Daoy (cell line): ENCODE measurements at regions not wholly inside any gene's neighbourhood (a gene's known extent, or its start where the extent isn't known, plus 50 kb on each side); places are given as distances from the start of the nearest gene placed in this dataset.
"Not testable (repeated sequence)": the region's sequence is repeated elsewhere in the genome, so short reads cannot be mapped to it uniquely, and the experiment has no call there.

Experiments used
- DNase-seq: peaks from one replicate; pipeline ENCODE4 v3.0.0-alpha.2; 2015; ENCODE audit warnings: low read depth

DNA sequence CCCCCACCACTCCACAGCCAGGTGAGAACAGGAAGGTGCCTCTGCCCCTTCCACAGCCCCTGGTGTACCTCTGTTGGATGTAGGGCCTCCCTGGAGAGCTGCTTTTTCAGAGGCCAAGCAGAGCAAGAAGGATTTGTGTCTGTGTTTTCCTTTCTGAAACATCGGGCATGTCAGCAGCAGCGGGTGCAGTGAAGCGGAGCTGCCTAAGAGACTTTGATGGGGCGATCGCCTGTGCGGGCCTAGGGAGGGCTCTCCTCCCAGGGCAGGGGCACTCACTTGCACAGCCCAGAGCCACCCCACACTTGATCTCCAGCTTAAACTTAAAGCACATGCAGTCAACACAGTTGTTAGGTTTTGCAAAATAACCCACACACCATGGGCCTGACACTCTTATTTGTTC, 324.7 kb downstream of the ACTR3B start:
- no peak for DNase-seq

GRCh38 chr7:153087498-153087897, 327.9 kb downstream of the ACTR3B start:
- peak; percentile 33 for DNase-seq

DNA sequence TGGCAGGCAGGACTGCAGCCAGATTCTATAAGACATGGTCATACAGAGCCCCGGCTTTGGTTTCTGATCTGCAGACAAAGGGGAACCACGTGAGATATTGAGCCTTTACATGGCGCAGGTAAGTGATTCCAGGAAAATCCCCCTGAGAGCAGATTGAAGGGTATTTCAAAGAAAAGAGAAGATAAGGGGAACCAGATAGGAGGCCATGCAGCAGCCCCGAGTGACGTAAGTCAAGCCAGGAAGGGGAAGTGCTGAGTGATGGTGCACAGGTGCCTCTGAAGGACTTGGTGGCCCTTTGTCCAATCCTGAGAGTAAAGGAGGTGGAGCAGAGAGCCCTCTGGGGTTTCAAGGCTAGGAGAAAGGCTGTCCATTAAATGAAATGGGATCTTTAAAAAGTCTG, 329.0 kb downstream of the ACTR3B start:
- no peak for DNase-seq

GRCh38 chr7:153090209-153090608, 330.7 kb downstream of the ACTR3B start:
- DNase-seq = no peak

GRCh38 chr7:153090764-153091163, 331.2 kb downstream of the ACTR3B start:
- DNase-seq = no peak

DNA sequence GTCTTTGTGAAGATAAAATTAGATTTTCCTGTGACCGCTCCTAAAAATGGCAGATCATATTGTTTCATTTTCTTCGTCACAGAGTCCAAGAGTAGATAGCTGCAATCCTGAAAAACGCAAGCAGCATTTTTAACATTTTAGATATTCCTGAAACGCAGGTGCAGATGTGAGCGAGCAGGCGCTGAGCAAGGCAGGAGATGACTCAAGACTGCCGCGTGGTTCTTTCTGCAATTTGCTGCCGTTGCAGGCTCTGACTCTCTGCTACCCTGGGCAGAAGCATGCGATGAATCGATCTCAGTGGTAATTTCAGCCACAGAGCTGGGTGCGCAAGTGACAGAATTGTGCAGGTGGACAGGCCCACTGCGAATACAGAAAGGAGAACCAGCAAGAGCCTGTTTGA, 331.9 kb downstream of the ACTR3B start:
- peak; percentile 34 for DNase-seq

GRCh38 chr7:153097511-153098201, 338.1 kb downstream of the ACTR3B start:
- no peak for DNase-seq

- DNase-seq = no peak
Measured at GRCh38 chr7:153099235-153099634, 339.7 kb downstream of the ACTR3B start.

DNA sequence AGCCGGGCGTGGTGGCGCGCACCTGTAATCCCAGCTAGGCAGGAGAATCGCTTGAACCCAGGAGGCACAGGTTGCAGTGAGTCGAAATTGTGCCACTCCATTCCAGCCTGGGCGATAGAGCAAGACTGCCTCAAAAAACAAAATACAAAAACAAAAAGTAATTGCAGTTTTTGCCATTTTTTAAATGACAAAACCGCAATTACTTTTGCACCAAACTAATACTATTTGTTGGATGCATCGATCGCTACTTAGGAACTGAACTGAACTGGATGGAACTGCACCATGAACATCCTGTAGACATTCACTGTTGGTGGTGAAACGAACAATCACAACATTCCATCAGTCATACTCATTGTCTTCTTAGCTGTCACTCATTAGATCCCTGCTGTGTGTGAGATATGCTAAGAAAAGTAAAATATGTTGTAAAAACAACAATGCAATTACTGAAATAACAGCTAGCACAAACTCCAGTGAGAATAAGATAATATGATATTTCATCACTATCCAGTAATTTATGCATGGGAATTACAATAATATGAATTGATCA, 341.2 kb downstream of the ACTR3B start:
- DNase-seq = no peak

DNA sequence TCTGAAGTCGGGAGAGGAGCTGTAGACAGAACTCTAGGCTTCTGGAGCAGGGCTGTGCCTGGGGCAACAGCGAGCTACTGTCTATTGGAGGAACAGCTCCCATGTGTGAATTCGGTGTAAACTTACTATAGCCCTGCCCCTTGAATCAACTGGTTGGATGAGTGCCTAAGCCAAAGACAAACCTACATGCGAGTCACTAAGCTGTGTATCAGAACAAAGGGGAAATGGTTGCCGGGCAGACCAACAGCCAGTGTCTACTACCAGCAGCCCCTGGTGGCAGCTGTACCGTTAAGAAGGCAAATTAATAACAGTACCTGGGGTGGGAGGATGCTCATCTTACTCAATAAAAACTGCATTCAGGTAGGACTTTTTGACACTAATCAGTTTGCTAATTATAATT, 343.6 kb downstream of the ACTR3B start:
- DNase-seq = no peak

DNA sequence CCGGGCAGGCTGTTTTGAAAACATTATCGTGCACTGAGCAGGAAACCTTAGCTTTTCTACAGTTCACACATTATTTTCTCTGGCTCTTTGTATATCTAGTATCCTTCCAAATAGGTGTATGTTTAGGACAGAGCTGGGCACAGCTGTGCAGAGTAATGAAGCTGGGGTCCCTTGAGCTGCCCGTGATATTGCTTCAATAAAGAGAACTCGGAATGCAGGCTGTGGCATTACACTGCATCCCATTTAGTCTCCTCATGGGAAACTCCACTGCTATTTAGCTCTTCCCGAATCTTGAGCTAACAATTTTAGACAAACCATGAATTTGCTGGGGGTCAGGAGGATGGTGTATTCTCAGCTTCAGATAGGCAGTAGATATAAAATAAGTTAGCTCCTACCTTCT, 348.3 kb downstream of the ACTR3B start:
- no peak for DNase-seq

- DNase-seq = no peak
Measured at GRCh38 chr7:153109566-153109965, 350.0 kb downstream of the ACTR3B start.

DNA sequence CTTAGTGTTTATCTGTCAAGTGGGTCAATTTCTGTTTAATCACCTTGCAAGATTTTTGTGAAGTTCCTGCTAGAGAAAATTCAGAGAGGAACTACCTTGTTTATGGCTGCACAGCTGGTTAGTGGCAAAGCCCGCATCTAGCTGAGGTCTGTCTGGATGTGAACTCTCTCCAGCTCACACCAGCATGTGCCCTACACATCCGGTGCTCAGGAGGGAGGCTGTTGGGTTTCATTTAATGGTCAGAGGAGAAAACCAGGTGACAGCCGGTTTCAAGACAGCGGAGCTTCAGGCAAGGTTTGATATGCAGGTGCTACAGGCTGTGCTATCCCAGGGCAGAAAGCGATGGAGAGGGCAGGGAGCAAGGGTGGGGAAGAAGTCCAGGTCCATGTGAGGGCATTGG, 351.1 kb downstream of the ACTR3B start:
- no peak for DNase-seq

GRCh38 chr7:153122255-153122654, 362.7 kb downstream of the ACTR3B start:
- not testable (repeated sequence) for DNase-seq

DNA sequence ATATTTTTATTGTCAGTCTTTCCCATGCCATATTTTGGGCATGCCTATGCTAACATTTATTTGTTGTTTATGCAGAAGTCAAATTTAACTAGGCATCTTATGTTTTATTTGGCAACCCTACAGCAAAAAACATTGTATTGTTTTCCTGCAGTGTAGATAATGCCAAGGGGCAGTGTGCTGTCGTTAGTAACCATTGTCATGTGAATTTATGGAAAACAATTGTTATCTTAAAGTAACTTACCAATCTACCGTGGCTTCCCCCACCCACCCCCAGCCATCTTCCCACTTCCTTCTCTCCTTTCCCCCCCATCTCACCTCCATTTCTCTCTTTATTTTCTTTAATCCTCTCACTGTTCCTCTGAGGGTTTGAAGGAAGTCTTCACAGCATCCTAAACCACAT, 370.5 kb downstream of the ACTR3B start:
- no peak for DNase-seq

GRCh38 chr7:153151766-153152165, 392.2 kb downstream of the ACTR3B start:
- DNase-seq = no peak

GRCh38 chr7:153152801-153153422, 393.4 kb downstream of the ACTR3B start:
- DNase-seq = no peak

DNA sequence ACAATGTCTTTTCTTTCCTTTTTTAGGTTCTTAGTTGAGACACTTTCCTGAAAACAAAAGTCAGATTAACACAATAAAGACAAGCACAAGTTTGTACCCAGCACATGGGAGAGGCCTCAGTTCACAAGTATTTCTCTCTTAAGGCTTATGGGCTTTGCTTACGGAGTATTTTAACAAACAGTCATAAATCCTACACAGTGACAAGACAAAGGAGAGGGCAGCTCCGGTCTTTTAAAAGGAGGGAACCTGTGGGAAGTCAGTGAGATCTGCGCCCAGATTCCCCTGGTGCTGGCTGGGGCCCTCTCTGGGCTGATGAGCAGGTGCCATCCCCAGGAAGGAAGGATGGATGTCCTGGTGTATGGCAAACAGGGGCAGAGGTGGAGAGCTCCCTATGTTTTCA, 398.6 kb downstream of the ACTR3B start:
- no peak for DNase-seq

GRCh38 chr7:153170287-153170686, 410.7 kb downstream of the ACTR3B start:
- DNase-seq = no peak

DNA sequence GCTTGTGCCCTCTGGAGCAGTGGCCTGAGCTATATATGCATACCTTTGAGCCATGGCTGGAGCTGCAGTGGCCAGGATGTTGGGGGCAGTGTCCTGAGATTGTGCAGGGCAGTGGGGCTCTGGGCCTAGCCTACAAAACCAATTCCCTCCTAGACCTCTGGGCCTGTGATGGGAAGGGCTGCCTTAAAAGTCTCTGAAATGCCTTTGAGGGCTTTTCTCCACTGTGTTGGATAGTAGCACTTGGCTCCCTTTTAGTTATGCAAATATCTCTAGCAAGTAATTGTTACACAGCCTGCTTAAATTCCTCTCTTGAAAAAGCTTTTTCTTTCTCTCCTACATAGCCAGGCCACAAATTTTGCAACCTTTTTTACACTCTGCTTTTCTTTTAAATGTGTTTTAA, 426.4 kb downstream of the ACTR3B start:
- no peak for DNase-seq

DNA sequence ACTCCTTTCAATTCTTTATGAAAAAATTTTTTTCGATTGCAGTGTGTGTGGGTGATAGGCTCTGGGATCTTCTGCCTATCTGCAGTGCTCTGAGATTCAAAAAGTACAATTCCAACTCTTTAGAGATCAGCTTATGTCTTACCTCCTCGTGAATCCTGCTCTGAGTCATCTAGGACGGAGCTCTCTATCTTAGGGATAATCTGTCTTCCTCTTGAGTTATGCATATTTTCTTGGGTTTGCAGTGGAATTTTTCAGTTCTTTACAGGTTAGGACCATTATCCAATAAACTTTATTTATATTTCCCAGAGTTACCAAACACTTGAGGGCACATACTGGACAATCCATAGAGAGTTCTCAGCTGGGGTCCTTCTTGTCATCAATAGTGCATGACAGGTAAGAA, 428.6 kb downstream of the ACTR3B start:
- DNase-seq = no peak

GRCh38 chr7:153188630-153189029, 429.1 kb downstream of the ACTR3B start:
- DNase-seq = peak; percentile 38

DNA sequence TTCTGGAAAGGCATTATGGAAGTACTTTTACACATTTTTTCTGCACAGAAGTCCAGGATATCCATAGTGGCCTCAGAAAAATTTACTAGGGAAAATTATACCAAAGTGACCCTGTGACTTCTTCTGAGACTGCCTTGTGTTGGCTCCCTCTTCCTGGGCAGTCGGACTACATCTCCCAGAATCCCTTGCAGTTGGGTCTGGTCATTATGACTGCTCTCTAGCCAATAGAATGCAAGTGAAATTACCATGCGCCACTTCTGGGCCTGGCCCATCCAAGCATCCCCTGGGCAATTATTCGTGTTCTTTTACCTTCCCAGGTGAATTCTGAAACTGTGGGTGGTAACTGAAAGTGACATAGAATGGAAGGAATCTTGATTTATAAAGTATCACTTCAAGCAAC, 430.9 kb downstream of the ACTR3B start:
- peak; percentile 35 for DNase-seq

DNA sequence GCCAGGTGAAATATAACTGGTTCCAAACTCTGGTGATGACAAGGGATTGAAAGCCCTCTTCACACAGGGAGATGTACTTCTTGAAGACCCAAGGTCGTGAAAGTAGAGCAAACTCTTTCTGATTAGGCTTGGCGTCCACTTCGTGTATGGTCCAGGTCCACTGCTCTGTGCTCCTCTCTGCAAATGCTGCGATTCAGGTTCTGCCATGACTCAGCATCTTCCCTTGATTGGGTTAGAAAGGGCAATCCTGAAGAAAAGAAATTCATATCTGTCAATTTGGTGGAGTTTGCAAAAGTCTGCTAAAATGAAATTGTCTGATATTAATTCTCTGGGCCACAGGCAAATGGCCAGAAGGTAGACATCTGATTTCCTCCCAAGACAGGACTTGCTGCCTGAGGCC, 431.4 kb downstream of the ACTR3B start:
- no peak for DNase-seq
